ENCODE measurements at regions not wholly inside any gene's neighbourhood (a gene's known extent, or its start where the extent isn't known, plus 50 kb on each side); places are given as distances from the start of the nearest gene placed in this dataset.

GRCh38 chr6:43869792-43870659 is 100.0 kb downstream of the VEGFA start:
- Histone ChIP-seq H3K4me1 (ENCODE audit: insufficient read depth, low read length, poor library complexity, severe bottlenecking) (no peaks in the 10 kb centered on the region), H3K27me3 (ENCODE audit: insufficient read depth, low read length, poor library complexity, severe bottlenecking) (no peaks in the 10 kb centered on the region), H3K9ac (ENCODE audit: low read depth, low read length, poor library complexity, severe bottlenecking) (no peak overlapping the region), H3K4me2 (ENCODE audit: low read depth, low read length, poor library complexity, severe bottlenecking) (no peak overlapping the region), H3K36me3 (ENCODE audit: insufficient read depth, low read length) (no peaks in the 10 kb centered on the region), H3K9me3 (ENCODE audit: insufficient read depth, low read depth, low read length) (no peaks in the 10 kb centered on the region), H3F3A (ENCODE audit: low read depth) (no peaks in the 10 kb centered on the region), H4K20me1 (ENCODE audit: insufficient read depth, low read length, poor library complexity, severe bottlenecking) (no peaks in the 10 kb centered on the region), H2AFZ (ENCODE audit: low read length) (no peak overlapping the region), H3K9me2 (replicated peaks; ENCODE audit: low read depth, low read length) (no peaks in the 10 kb centered on the region), H3K4me3 (ENCODE audit: low read length, poor library complexity, severe bottlenecking) (no peak overlapping the region), H3K79me2 (ENCODE audit: insufficient read depth, low read length) (no peaks in the 10 kb centered on the region)
- TF ChIP-seq EZH2phosphoT487 (IDR thresholded peaks at IDR 0.05; ENCODE audit: borderline replicate concordance) (no peak), CTCF (conservative IDR thresholded peaks at IDR 0.05; ENCODE audit: low read length) (no peak)

GRCh38 chr6:43869079-43869710 is 99.2 kb downstream of the VEGFA start:
- H4K20me1 ChIP-seq (ENCODE audit: insufficient read depth, low read length, poor library complexity, severe bottlenecking) = no peaks in the 10 kb centered on the region
- H3K36me3 ChIP-seq (ENCODE audit: insufficient read depth, low read length) = no peaks in the 10 kb centered on the region
- no peaks in the 10 kb centered on the region for H3K79me2 ChIP-seq (ENCODE audit: insufficient read depth, low read length)
- no peaks in the 10 kb centered on the region for H3K27me3 ChIP-seq (ENCODE audit: insufficient read depth, low read length, poor library complexity, severe bottlenecking)
- no peaks in the 10 kb centered on the region for H3K4me1 ChIP-seq (ENCODE audit: insufficient read depth, low read length, poor library complexity, severe bottlenecking)
- no peaks in the 10 kb centered on the region for H3K9me2 ChIP-seq (replicated peaks; ENCODE audit: low read depth, low read length)
- no peak overlapping the region for H3K4me3 ChIP-seq (ENCODE audit: low read length, poor library complexity, severe bottlenecking)
- no peaks in the 10 kb centered on the region for H3K9me3 ChIP-seq (ENCODE audit: insufficient read depth, low read depth, low read length)
- no peak overlapping the region for H3K9ac ChIP-seq (ENCODE audit: low read depth, low read length, poor library complexity, severe bottlenecking)
- no peak overlapping the region for H3K4me2 ChIP-seq (ENCODE audit: low read depth, low read length, poor library complexity, severe bottlenecking)
- no peak for TF ChIP-seq CTCF (conservative IDR thresholded peaks at IDR 0.05; ENCODE audit: low read length)
- TF ChIP-seq EZH2phosphoT487 (IDR thresholded peaks at IDR 0.05; ENCODE audit: borderline replicate concordance) = no peak
- no peak overlapping the region for H2AFZ ChIP-seq (ENCODE audit: low read length)
- H3F3A ChIP-seq (ENCODE audit: low read depth) = no peaks in the 10 kb centered on the region

- Histone ChIP-seq H4K20me1 (ENCODE audit: insufficient read depth, low read length, poor library complexity, severe bottlenecking) (no peaks in the 10 kb centered on the region), H3K36me3 (ENCODE audit: insufficient read depth, low read length) (no peaks in the 10 kb centered on the region), H3K9me2 (replicated peaks; ENCODE audit: low read depth, low read length) (no peaks in the 10 kb centered on the region), H3K79me2 (ENCODE audit: insufficient read depth, low read length) (no peaks in the 10 kb centered on the region), H2AFZ (ENCODE audit: low read length) (no peak overlapping the region), H3K27me3 (ENCODE audit: insufficient read depth, low read length, poor library complexity, severe bottlenecking) (no peaks in the 10 kb centered on the region), H3K9me3 (ENCODE audit: insufficient read depth, low read depth, low read length) (no peaks in the 10 kb centered on the region), H3K9ac (ENCODE audit: low read depth, low read length, poor library complexity, severe bottlenecking) (no peak overlapping the region), H3K4me1 (ENCODE audit: insufficient read depth, low read length, poor library complexity, severe bottlenecking) (no peaks in the 10 kb centered on the region), H3K4me3 (ENCODE audit: low read length, poor library complexity, severe bottlenecking) (no peak overlapping the region), H3K4me2 (ENCODE audit: low read depth, low read length, poor library complexity, severe bottlenecking) (no peak overlapping the region), H3F3A (ENCODE audit: low read depth) (no peaks in the 10 kb centered on the region)
- TF ChIP-seq EZH2phosphoT487 (IDR thresholded peaks at IDR 0.05; ENCODE audit: borderline replicate concordance) = no peak
Observed at GRCh38 chr6:43868467-43868866, 98.5 kb downstream of the VEGFA start.
